Smooth muscle cell (in vitro differentiated cells): ENCODE measurements at regions not wholly inside any gene's neighbourhood (a gene's known extent, or its start where the extent isn't known, plus 50 kb on each side); places are given as distances from the start of the nearest gene placed in this dataset.

Source experiments
- DNase-seq: peaks from one replicate; lab custom pipeline; 2025; ENCODE audit not compliant: unreplicated experiment; lab: John Stamatoyannopoulos, UW
- H2AFZ ChIP-seq: fragments of 200-600 bp; sonication (generic); 2 replicates; pipeline ENCODE4 v1.6.0; 2016; ENCODE audit warnings: antibody characterized with exemption, low read depth, mild to moderate bottlenecking
- H3F3A ChIP-seq: fragments of 200-600 bp; sonication (generic); 2 replicates; pipeline ENCODE4 v1.6.0; 2017; ENCODE audit warnings: antibody characterized with exemption, low read depth
- H3K27ac ChIP-seq: fragments of 200-600 bp; sonication (generic); 2 replicates; pipeline ENCODE4 v1.5.1; 2016; ENCODE audit warnings: low read depth, mild to moderate bottlenecking
- H3K27me3 ChIP-seq: fragments of 200-600 bp; sonication (generic); 2 replicates; pipeline ENCODE4 v1.6.1; 2016; ENCODE audit warnings: low read depth, mild to moderate bottlenecking
- H3K36me3 ChIP-seq: fragments of 200-600 bp; sonication (generic); 2 replicates; pipeline ENCODE4 v1.5.1; 2016; ENCODE audit warnings: low read depth
- H3K4me1 ChIP-seq: fragments of 200-600 bp; sonication (generic); 2 replicates; pipeline ENCODE4 v1.5.1; 2016; ENCODE audit warnings: low read depth
- H3K4me2 ChIP-seq: fragments of 200-600 bp; sonication (generic); 2 replicates; pipeline ENCODE4 v1.6.0; 2016; ENCODE audit warnings: mild to moderate bottlenecking
- H3K4me3 ChIP-seq: fragments of 200-600 bp; sonication (generic); 2 replicates; pipeline ENCODE4 v1.5.1; 2016; ENCODE audit warnings: mild to moderate bottlenecking
- H3K79me2 ChIP-seq: fragments of 200-600 bp; sonication (generic); 2 replicates; pipeline ENCODE4 v1.6.0; 2016; ENCODE audit warnings: low read depth, mild to moderate bottlenecking
- H3K9ac ChIP-seq: fragments of 200-600 bp; sonication (generic); 2 replicates; pipeline ENCODE4 v1.6.0; 2016; ENCODE audit warnings: low read depth
- H3K9me3 ChIP-seq: fragments of 200-600 bp; sonication (generic); replicated peaks from 2 replicates; pipeline ENCODE4 v1.5.1; 2016; ENCODE audit warnings: low read depth
- H4K20me1 ChIP-seq: fragments of 200-600 bp; sonication (generic); 2 replicates; pipeline ENCODE4 v1.6.0; 2016; ENCODE audit warnings: low read depth
- CTCF ChIP-seq: fragments of 200-600 bp; sonication (generic); IDR thresholded peaks from 2 replicates; pipeline ENCODE4 v1.5.1; 2017; ENCODE audit warnings: borderline replicate concordance, mild to moderate bottlenecking, antibody characterized with exemption; ENCODE audit not compliant: insufficient read depth, poor library complexity, severe bottlenecking
- WGBS: methylation state at CpG from one replicate; pipeline ENCODE4 v1.1.7; 2016; ENCODE audit warnings: low lambda C conversion rate; 5-methylcytosine and 5-hydroxymethylcytosine counted together

- Histone ChIP-seq H4K20me1 (no peaks in the 10 kb centered on the region), H3K79me2 (no peaks in the 10 kb centered on the region), H3K9ac (no peak overlapping the region), H3K4me3 (no peak overlapping the region), H3F3A (no peaks in the 10 kb centered on the region), H3K27ac (no peak overlapping the region), H3K9me3 (no peaks in the 10 kb centered on the region), H3K36me3 (no peaks in the 10 kb centered on the region), H3K27me3 (no peaks in the 10 kb centered on the region), H2AFZ (no peak overlapping the region), H3K4me2 (no peak overlapping the region), H3K4me1 (no peaks in the 10 kb centered on the region)
- DNase-seq: no peak
- no peak for TF ChIP-seq CTCF
- WGBS: 92% methylated on average over 6 of the region's 6 CpGs
These were observed 166.2 kb downstream of the ACKR3 start for GRCh38 chr2:236735825-236736238.

GRCh38 chr2:236738030-236738429 is 168.4 kb downstream of the ACKR3 start:
- Histone ChIP-seq H3K27me3 (no peaks in the 10 kb centered on the region), H2AFZ (no peak overlapping the region)
- no peak for TF ChIP-seq CTCF

GRCh38 chr2:236738896-236739295 is 169.3 kb downstream of the ACKR3 start:
- Histone ChIP-seq H2AFZ (no peak overlapping the region), H3K4me2 (no peak overlapping the region), H3K36me3 (no peaks in the 10 kb centered on the region), H3K79me2 (no peaks in the 10 kb centered on the region), H3F3A (peaks cover 8% of the 10 kb centered on the region), H3K4me1 (peaks cover 2% of the 10 kb centered on the region), H3K4me3 (no peak overlapping the region), H3K27me3 (no peaks in the 10 kb centered on the region), H3K27ac (no peak overlapping the region), H4K20me1 (no peaks in the 10 kb centered on the region), H3K9ac (no peak overlapping the region), H3K9me3 (no peaks in the 10 kb centered on the region)
- WGBS: 91% methylated on average over 2 of the region's 2 CpGs
- TF ChIP-seq CTCF: no peak
- no peak for DNase-seq

More at GRCh38 chr2:236738030-236738429, 168.4 kb downstream of the ACKR3 start:
- Histone ChIP-seq H3K9me3 (no peaks in the 10 kb centered on the region), H3K79me2 (no peaks in the 10 kb centered on the region), H3K27ac (no peak overlapping the region), H3K4me1 (no peaks in the 10 kb centered on the region), H3K9ac (no peak overlapping the region), H3K4me2 (no peak overlapping the region), H3K4me3 (no peak overlapping the region), H4K20me1 (no peaks in the 10 kb centered on the region), H3F3A (peaks cover 3% of the 10 kb centered on the region), H3K36me3 (no peaks in the 10 kb centered on the region)
- DNase-seq: no peak
- 90% methylated on average over 4 of the region's 4 CpGs for WGBS

GRCh38 chr2:236739663-236740062 is 170.0 kb downstream of the ACKR3 start:
- H2AFZ ChIP-seq: no peak overlapping the region
- H3K4me3 ChIP-seq: no peak overlapping the region
- TF ChIP-seq CTCF: no peak
- no peak for DNase-seq
- peaks cover 16% of the 10 kb centered on the region for H3F3A ChIP-seq
- H3K4me1 ChIP-seq: peaks cover 8% of the 10 kb centered on the region
- no peak overlapping the region for H3K4me2 ChIP-seq
- no peaks in the 10 kb centered on the region for H3K27me3 ChIP-seq
- no peaks in the 10 kb centered on the region for H3K79me2 ChIP-seq
- H3K9me3 ChIP-seq: no peaks in the 10 kb centered on the region
- H3K9ac ChIP-seq: no peak overlapping the region
- no peaks in the 10 kb centered on the region for H4K20me1 ChIP-seq
- H3K27ac ChIP-seq: no peak overlapping the region
- H3K36me3 ChIP-seq: no peaks in the 10 kb centered on the region
